Activated T-cell treated with anti-CD3 and anti-CD28 coated beads, Interleukin-2, amount 50 U/mL, for 72 hours (primary cell): ENCODE measurements at regions not wholly inside any gene's neighbourhood (a gene's known extent, or its start where the extent isn't known, plus 50 kb on each side); places are given as distances from the start of the nearest gene placed in this dataset.
A peak's percentile ranks its signal among the peaks of the same experiment; 100 is the strongest.
"Not testable (repeated sequence)": the region's sequence is repeated elsewhere in the genome, so short reads cannot be mapped to it uniquely, and the experiment has no call there.

Experiments used
- ATAC-seq, 2 donors: fragments of 150-1000 bp; cut with Tn5 transposase; replicated peaks in 1 of 2; 2 replicates each; pipeline ENCODE4 v1.10.0; 2021; ENCODE audit warnings: moderate library complexity in 2 of 2, mild to moderate bottlenecking in 1 of 2
- DNase-seq, 2 donors: peaks; one replicate each; pipeline ENCODE4 v3.0.0; 2021 to 2022; ENCODE audit warnings: mixed read lengths in 1 of 2
- H3K27ac Mint-ChIP-seq: one replicate; pipeline ENCODE4 v1.8.0; 2022; ENCODE audit warnings: mild to moderate bottlenecking, moderate library complexity, mixed read lengths
- H3K27me3 Mint-ChIP-seq: one replicate; pipeline ENCODE4 v1.8.0; 2022; ENCODE audit warnings: low read depth, mixed read lengths
- H3K36me3 Mint-ChIP-seq, 2 donors: one replicate each; pipeline ENCODE4 v1.8.0; 2022; ENCODE audit warnings: mixed read lengths in 2 of 2, mild to moderate bottlenecking in 1 of 2; ENCODE audit not compliant: insufficient read depth in 2 of 2
- H3K4me1 Mint-ChIP-seq: one replicate; pipeline ENCODE4 v1.8.0; 2022; ENCODE audit warnings: low read depth, mixed read lengths
- H3K4me3 Mint-ChIP-seq, 2 donors: one replicate each; pipeline ENCODE4 v1.8.0; 2022; ENCODE audit warnings: mild to moderate bottlenecking in 2 of 2, mixed read lengths in 2 of 2, moderate library complexity in 2 of 2
- H3K9me3 Mint-ChIP-seq, 2 donors: one replicate each; pipeline ENCODE4 v1.8.0; 2022; ENCODE audit warnings: mixed read lengths in 2 of 2

DNA sequence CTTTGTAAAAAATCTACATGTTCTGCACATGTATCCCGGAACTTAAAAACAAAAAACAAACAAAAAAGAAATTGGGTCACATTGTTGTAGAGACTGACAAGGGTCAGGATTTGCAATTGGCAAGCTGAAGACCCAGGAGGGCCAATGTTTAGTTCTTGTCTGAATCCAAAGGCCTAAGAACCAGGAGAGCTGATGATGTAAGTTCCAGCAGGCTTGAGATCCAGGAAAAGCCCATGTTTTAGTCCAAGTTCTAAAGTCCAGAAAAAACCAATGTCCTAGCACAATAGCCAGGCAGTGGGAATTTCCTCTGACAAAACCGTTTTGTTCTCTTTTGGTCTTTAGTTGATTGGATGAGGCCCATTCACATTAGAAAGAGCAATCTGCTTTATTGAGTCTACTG, 244.9 kb downstream of the DMAC1 start:
- Mint-ChIP-seq H3K4me1 (no peaks in the 10 kb centered on the region), H3K36me3 (no peaks in the 10 kb centered on the region), H3K27ac (no peak overlapping the region), H3K9me3 (peaks cover 0 to 2% of the 10 kb centered on the region in 2 donors), H3K4me3 (no peak overlapping the region), H3K27me3 (peaks cover 8% of the 10 kb centered on the region)
- no peak for DNase-seq
- ATAC-seq, result no peak

DNA sequence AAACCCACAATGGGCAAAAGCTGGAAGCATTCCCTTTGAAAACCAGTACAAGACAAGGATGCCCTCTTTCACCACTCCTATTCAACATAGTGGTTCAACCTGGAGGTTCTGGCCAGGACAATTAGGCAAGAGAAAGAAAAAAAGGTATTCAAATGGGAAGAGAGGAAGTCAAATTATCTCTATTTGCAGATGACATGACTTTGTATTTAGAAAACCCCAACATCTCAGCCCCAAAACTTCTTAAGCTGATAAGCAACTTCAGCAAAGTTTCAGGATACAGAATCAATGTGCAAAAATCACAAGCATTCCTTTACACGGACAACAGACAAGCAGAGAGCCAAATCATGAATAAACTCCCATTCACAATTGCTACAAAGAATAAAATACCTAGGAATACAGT, 246.9 kb downstream of the DMAC1 start:
- not testable (repeated sequence) for ATAC-seq, H3K4me1 Mint-ChIP-seq, H3K4me3 Mint-ChIP-seq, H3K36me3 Mint-ChIP-seq, H3K27me3 Mint-ChIP-seq, H3K27ac Mint-ChIP-seq, H3K9me3 Mint-ChIP-seq, DNase-seq

DNA sequence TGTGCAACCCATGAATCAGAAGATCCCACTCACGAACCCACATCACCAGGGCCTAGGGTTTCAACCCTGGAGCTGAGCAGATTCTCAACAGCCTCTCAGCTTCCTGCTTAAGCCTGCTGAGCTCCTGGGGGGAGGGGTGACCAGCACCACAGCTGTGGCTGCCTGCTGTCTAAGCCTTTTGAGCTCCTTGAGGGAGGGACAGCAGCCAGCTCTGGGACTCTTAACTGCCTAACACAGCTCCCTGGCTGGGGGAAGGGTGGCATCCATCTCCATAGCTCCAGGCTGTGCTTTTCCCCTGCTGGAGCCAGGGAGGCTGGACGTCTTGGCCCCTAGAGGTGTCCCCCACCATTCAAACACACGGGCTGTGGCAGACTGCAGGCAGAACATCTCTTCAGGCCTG, 250.3 kb downstream of the DMAC1 start:
- no peak for DNase-seq

DNA sequence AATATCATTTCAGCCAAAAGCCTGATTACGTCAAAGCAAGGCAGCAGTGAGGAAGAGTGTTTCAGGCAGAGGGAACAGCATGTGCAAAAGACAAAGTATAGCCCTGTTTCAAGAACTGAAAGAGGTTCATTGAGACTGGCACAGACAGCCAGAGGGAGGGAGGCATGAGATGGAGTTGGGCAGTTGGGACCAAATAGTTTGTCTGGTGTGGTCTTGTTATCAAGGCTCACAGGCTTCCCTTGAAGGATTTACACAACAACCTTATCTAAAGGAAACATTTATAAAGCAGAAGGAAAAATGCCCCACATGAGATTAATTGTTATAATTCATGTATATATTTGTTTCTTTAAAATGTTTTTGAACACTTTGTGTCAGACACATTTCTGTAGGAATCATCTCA, 253.3 kb downstream of the DMAC1 start:
- H3K27me3 Mint-ChIP-seq, result peaks cover 30% of the 10 kb centered on the region
- no peak overlapping the region for H3K27ac Mint-ChIP-seq
- DNase-seq (no peak), ATAC-seq (no peak)
- H3K36me3 Mint-ChIP-seq, result no peaks in the 10 kb centered on the region
- no peak overlapping the region for H3K4me3 Mint-ChIP-seq
- H3K9me3 Mint-ChIP-seq, result peaks cover 0 to 2% of the 10 kb centered on the region in 2 donors
- no peaks in the 10 kb centered on the region for H3K4me1 Mint-ChIP-seq

More for the DNA sequence above, 250.3 kb downstream of the DMAC1 start:
- peaks cover 0 to 2% of the 10 kb centered on the region in 2 donors for H3K9me3 Mint-ChIP-seq
- H3K27ac Mint-ChIP-seq, result no peak overlapping the region
- H3K4me3 Mint-ChIP-seq, result no peak overlapping the region
- no peaks in the 10 kb centered on the region for H3K36me3 Mint-ChIP-seq
- no peak for ATAC-seq
- peaks cover 19% of the 10 kb centered on the region for H3K27me3 Mint-ChIP-seq
- no peaks in the 10 kb centered on the region for H3K4me1 Mint-ChIP-seq

DNA sequence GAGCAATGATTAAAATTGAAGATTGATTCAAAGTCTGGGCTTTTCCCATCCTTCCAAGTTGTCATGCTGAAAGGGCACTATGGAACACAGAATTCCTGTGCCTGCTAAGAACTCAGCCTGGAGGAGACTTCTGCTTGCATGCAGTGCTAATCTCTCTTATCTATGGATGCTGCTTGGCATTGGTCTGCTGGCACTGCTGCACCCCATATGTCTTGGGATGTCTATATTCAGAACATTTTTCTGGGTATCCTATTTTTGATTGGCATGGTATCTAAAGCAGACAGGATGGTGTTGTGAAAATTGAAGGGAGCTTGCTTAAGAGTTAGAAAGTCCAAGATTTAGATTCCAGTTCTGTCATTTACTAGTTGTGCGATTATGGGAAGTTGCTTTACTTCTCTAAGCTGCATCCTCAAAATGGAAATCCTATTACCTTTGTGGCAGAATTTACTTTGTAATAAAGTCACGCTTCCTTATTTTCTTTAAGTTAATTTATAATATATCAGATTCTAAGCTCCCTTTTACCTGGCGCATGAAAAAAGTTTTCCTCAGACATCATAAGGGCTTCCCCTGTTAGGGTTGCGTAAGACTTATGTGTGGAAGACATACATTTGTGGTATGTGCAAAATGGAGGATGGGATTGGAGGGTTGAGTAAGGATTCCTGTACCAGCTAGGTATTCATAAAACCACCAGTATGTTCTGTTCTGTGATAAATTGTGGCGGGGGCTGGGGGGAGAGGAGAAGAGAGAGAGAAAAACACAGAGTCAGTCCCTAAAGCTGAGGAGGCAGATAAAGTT, 254.0 kb downstream of the DMAC1 start:
- Mint-ChIP-seq H3K36me3 (no peaks in the 10 kb centered on the region), H3K27me3 (peaks cover 35% of the 10 kb centered on the region), H3K4me1 (no peaks in the 10 kb centered on the region), H3K9me3 (peaks cover 0 to 2% of the 10 kb centered on the region in 2 donors), H3K4me3 (no peak overlapping the region), H3K27ac (no peak overlapping the region)
- ATAC-seq (no peak), DNase-seq (no peak)

DNA sequence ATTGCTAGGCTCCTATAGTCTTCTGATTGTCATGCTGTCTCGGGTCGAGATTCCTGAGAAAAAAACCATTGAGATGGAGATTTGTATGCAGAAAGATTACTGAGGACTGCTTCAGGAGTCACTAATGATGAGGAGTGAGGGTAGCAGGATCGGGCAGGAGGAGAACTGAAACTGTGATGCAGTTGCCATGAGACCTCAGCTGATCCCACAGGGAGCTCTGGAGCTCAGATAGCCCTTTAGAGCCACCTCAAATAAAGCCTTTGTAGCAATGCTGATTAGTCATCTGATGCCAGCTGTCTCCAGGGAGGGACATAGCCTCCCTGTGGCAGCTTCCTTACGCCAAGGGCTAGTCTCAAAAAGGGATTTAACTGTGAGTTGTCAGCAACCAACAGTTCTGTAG, 256.9 kb downstream of the DMAC1 start:
- Mint-ChIP-seq H3K9me3 (no peaks in the 10 kb centered on the region), H3K4me3 (no peak overlapping the region), H3K27ac (no peak overlapping the region), H3K27me3 (peaks cover 41% of the 10 kb centered on the region), H3K36me3 (no peaks in the 10 kb centered on the region), H3K4me1 (peaks cover 5% of the 10 kb centered on the region)
- ATAC-seq, result no peak
- no peak for DNase-seq

DNA sequence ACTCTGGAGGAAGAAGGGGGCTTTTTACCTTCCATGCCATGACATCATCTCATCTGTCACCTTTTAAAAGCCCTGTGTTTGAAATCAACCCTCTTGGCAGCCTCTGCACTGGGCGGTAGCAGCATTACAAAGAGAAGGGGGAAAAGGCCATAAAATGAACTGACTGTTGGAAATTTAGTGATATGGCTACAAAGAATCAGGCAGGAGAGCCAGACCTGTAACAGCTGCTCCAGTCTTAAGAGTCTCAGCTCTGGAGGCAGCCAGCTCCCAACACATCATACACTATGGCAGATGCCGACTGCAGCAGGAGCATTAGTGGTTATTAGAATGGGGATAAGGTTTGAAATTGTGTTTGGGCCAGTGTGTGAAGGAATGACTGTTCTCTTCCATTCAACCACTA, 257.5 kb downstream of the DMAC1 start:
- ATAC-seq, result no peak
- Mint-ChIP-seq H3K4me3 (no peak overlapping the region), H3K9me3 (no peaks in the 10 kb centered on the region), H3K27me3 (peaks cover 41% of the 10 kb centered on the region), H3K27ac (no peak overlapping the region), H3K4me1 (peaks cover 6% of the 10 kb centered on the region), H3K36me3 (no peaks in the 10 kb centered on the region)
- no peak for DNase-seq

DNA sequence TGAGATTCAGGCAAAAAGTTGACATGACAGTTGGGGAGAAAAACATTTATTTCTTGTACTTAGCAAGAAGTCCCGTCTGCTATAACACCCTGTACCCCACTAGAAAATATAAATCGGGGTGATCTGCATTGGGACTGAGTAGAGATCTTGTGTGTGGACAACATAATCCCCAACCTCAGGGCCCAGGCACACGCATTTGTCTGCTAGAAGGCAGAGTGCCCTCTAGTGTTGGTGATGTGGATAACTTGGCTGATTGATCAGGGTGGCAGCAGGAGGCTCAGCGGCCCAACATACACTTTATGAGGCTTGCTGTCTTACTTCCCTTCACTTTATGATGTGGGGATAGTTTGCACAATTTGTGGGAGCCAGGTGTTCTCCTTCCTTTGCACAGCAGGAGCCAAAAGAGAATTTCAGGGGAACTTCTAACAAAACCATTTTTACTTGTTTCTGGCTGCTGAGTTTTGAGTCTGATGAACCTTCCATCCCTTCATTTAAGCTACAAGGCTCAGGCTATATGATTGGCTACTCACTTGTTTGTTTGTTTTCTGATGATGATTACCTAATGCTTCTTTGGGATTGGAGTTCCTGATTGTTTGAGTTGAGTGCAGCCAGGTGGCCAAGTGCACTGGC, 263.2 kb downstream of the DMAC1 start:
- H3K4me1 Mint-ChIP-seq, result peaks cover 21% of the 10 kb centered on the region

DNA sequence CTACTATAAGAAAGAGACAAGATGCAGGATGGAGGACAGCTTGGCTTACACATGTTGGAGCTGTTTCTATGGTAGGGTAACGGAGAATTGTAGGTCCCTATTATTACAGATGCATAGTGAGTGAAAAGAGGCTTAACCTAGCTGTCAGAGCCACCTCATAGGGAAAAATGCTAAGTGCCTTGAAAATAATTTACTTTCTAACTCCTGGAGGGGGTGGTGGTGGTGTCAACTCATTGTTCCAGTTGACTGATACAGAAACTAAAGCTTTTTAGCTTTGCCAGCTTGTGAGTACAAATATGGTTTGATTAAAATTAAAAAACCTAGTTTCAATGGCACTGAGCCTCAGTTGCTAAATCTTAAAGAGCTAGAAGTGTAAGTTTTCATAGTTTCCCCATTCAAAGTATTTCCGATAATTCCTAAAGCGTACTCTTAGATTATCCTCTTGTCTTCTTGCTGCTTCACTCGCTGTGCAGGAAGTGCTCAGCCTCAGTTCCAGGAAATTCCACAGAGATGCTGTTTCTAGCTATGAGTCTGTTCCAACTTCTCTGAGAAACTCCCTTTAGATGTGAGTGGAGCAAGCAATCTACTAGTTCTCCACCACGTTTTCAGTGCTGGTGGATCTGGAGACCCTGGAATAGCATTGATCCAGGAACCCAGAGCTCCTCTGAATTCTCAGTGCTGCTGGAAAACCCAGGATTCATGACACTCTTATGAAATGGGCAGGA, 265.2 kb downstream of the DMAC1 start:
- Mint-ChIP-seq H3K36me3 (no peaks in the 10 kb centered on the region), H3K4me1 (peaks cover 21% of the 10 kb centered on the region), H3K9me3 (no peaks in the 10 kb centered on the region), H3K27ac (peak overlapping the region; percentile 83), H3K4me3 (peak overlapping the region in 1 of 2 donors; percentile 78), H3K27me3 (peaks cover 29% of the 10 kb centered on the region)
- ATAC-seq, result peak; percentile 69 to 72
- DNase-seq, result peak; percentile 2 to 13

More for the DNA sequence above, 263.2 kb downstream of the DMAC1 start:
- H3K9me3 Mint-ChIP-seq, result no peaks in the 10 kb centered on the region
- no peaks in the 10 kb centered on the region for H3K36me3 Mint-ChIP-seq
- no peak overlapping the region for H3K27ac Mint-ChIP-seq
- ATAC-seq (peak; percentile 25 to 30), DNase-seq (peak; percentile 53)
- H3K4me3 Mint-ChIP-seq, result no peak overlapping the region
- H3K27me3 Mint-ChIP-seq, result peaks cover 28% of the 10 kb centered on the region

DNA sequence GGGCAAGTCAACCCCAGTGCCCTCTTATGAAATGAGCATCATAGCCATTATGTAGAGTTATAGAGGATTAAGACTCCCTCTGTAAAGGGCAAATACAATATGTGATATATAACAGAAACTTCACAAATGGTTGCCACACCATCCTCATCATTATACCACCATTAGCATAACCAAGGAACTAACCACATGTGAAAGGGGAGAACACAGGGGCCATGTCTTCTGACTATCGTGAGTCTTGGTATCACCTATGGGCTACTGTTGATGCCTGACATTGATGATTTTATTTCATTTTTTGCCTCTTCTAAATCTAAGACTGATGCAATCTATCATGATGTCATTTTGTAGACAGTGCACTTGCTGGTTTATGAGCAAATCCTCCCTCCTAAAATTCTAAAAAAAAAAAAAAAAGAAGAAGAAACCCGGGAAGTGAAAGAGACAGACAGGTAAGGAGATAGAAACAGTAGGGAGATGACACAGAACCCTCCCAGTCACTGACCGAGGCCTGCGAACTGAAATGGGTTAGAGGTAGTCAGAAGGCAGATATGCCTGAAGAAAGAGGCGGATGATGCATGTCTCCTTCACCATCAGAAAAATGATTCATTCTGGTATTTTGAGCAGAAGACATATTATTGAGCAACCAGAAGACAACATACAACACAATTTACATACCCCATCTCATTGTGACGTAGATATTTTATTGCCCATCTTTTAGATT, 266.0 kb downstream of the DMAC1 start:
- peak; percentile 28 to 31 for DNase-seq
- H3K4me1 Mint-ChIP-seq, result peaks cover 21% of the 10 kb centered on the region
- no peaks in the 10 kb centered on the region for H3K9me3 Mint-ChIP-seq
- H3K36me3 Mint-ChIP-seq, result no peaks in the 10 kb centered on the region
- H3K27ac Mint-ChIP-seq, result peak overlapping the region; percentile 83
- peak overlapping the region; percentile 31 to 78 for H3K4me3 Mint-ChIP-seq
- peaks cover 32% of the 10 kb centered on the region for H3K27me3 Mint-ChIP-seq
- ATAC-seq, result peak; percentile 84 to 88

DNA sequence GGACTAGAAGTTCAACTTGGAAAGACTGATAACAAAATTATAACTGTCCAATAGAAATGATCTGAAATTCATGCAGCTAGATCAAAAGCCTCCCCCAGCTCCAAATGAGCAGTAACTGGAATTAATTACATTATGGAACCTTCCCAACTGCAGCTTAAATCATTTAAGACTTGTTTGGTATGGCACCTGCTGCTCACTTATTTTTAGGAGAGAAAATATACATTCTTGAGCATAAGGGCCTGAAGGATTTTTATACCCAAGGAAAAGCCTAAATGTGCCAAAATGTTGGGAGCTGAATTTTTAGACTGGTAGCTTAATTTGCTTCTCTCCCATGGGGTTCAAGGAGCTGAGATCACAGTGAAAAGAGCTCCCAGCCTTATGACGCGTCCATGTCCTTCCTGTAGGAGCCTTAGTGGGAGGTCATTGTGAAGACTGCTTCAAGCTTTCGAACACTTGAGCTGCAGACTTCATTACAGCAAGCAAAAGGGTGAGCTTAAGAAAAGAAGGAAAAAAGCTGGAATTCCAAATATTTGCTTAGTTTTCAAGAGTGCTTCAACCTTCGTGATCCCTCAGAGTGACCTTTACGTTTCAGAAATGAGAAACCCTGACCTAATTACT, 276.0 kb downstream of the DMAC1 start:
- Mint-ChIP-seq H3K4me1 (no peaks in the 10 kb centered on the region), H3K9me3 (no peaks in the 10 kb centered on the region), H3K27me3 (peaks cover 16% of the 10 kb centered on the region), H3K4me3 (no peak overlapping the region), H3K36me3 (no peaks in the 10 kb centered on the region), H3K27ac (no peak overlapping the region)
- no peak for ATAC-seq
- no peak for DNase-seq

DNA sequence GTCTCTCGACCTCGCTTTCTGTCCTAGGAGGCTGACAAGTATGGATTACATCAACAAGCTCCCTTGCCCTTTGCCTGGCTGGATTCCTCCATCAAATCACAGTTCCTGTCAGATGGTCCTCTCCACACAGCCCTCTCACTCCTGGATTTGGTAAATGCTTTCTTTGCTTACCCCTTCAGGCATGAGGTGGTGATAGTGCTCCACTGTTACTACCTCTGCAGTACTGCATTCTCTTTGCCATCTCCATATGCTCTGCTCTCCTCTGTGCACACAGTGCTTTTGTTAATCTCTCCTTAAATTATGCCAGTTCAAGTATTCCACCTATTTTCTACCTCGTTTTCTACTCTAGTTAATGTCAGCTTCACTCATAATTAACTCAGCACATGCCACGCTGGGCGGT, 279.2 kb downstream of the DMAC1 start:
- H3K27ac Mint-ChIP-seq, result no peak overlapping the region
- DNase-seq (no peak), ATAC-seq (no peak)
- H3K4me1 Mint-ChIP-seq, result no peaks in the 10 kb centered on the region
- peaks cover 16% of the 10 kb centered on the region for H3K27me3 Mint-ChIP-seq
- H3K4me3 Mint-ChIP-seq, result no peak overlapping the region
- no peaks in the 10 kb centered on the region for H3K36me3 Mint-ChIP-seq
- no peaks in the 10 kb centered on the region for H3K9me3 Mint-ChIP-seq
